Endothelial cell of hepatic sinusoid (primary cell): ENCODE measurements at regions not wholly inside any gene's neighbourhood (a gene's known extent, or its start where the extent isn't known, plus 50 kb on each side); places are given as distances from the start of the nearest gene placed in this dataset.

Experiments
- in situ Hi-C: cut with HindIII; loops from 2 replicates; pipeline ENCODE4 v1.10.0; 2017; ENCODE audit warnings: low sequenced_read_pairs

DNA sequence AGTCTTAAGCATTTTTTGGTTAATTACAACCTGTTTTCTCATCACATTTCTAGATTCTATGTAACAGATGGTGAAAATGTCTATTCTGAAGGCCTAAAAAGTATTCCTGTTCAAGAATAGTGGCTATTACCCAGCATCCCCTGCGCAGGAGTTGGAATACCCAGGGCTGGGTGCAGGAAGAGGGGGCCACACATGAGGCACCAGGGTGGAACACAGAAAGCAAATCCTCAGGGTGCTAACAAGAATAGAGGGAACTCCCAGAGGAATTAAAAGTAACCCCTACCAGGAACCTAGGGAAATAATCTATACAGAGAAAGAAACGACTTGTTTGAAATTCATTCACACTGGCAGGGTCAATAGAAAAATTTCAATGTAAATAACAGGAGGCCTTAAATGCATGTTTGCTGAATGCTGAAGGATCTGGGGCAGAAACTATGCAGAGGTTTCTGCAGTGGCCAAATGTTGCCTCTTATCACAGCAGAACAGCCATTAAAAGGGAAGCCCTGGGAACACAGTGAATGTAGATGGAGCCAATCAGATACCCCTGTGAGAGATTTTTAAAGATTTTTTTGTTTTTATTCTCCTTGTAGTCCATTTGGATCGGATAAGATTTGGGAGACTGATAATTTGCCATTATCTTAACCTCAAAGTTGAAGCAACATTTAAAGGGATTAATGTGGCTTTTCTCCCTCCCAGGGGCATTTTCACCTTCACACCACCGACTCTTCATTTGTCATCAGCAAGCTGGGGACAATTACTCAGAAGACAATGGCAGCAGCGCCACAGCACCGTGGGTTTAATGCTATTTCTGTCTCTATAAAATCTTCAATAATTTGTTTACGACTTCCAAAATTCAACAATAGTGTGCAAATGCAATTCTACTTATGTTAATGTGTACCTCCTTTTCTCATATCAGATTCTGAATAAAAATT lies 196.0 kb upstream of the PSMD7 start:
- in situ Hi-C loops, result no loop called here

DNA sequence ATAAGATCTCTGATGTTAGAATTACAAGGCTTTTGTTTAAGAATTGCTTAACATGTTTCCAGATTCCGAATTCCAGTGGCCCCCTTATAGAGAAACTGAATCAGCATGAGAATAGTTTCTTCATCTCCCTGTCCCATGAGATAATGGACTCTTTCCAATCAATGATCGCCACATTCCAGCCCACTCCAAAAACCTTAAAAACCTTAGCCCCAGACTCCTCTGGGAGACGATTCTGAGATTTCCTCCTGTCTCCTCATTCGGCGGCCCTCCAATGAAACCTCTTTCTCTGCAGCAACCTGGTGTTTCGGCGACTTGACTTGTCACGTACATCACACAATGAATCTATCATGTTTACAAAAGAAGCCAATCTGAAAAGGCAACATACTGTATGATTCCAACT lies 197.1 kb upstream of the PSMD7 start:
- in situ Hi-C loops, result no loop called here

DNA sequence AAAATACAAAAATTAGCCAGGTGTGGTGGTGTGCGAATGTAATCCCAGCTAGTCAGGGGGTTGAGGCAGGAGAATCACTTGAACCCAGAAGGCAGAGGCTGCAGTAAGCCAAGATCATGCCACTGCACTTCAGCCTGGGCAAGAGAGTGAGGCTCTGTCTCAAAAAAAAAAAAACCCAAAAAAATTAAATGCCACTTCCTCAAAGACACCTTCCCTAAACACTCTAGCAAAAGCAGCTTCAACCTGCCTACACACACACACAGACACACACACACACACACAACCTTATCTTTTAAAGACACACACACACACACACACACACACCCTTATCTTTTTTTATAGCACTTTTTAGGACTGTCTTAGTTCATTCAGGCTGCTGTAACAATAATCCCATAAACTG lies 201.7 kb upstream of the PSMD7 start:
- in situ Hi-C loops, result no loop called here

DNA sequence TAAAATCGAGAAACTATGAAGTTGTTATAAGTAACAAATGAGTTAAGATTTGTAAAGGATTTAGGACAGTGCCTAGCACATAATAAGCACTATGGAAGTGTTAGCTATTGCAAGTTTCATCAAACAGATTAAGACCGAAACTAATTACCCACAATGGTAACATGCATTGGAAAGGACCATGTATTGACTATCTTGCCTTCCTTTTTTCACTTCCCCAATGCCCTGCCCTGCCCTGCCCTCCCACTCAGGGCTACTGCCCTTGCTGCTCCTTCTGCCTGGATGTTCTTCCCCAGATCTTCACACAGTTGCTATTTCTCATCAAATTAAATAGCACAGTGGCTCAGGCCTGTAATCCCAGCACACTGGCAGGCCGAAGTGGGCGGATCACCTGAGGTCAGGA lies 202.1 kb upstream of the PSMD7 start:
- in situ Hi-C loops, result no loop called here

DNA sequence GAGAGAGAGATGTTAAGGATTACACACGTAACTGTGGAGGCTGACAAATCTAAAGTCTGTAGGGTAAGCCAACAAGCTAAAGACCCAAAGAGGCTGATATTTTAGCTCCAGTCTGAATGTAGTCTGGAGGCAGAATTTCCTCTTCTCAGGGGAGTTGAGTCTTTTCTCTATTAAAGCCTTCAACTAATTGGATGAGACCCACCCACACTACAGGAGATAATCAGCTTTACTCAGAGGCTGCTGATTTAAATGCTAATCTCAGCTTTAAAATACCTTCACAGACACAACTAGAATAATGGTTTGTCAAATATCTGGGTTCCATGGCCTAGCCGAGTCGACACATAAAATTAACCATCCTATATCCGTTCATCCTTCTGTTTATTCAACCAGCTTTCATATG lies 204.3 kb upstream of the PSMD7 start:
- in situ Hi-C loops, result no loop called here

DNA sequence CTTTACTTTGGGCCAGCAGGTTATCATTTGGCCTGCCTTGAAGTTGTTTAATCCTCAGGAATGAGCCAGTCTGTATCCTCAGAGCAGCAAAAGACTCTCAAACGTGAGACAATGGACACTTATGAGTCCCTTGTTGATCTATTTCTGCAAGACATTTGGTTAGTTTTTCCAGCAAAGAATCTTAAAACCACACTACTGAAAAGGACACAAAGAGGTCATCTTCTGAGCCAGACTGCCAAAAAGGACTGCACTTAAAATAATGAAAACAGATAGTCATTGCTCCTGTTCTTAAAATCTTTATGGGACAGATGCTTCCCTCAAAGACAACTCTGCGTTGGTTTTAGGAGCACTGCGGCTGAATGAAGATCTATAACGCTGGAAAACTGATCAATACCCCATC lies 205.7 kb upstream of the PSMD7 start:
- in situ Hi-C loops, result no loop called here

DNA sequence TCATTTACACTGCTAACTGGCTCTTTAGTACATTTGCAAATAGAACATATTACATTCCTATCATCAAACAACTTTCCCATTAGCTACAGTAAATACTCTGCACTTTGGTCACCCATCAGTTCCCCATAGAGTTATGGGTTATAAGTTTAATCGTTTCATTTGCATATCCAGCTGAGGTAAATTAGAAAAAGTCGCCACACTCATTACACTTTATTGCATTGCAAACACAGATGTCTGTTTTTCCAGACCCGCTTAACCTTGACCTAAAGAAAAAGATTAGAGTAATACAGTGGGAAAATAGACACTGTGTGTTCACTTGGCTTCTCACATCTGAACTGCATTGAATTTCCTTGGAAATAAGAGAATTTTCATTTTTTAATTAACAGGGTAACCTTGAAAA lies 213.1 kb upstream of the PSMD7 start:
- in situ Hi-C loops, result no loop called here

DNA sequence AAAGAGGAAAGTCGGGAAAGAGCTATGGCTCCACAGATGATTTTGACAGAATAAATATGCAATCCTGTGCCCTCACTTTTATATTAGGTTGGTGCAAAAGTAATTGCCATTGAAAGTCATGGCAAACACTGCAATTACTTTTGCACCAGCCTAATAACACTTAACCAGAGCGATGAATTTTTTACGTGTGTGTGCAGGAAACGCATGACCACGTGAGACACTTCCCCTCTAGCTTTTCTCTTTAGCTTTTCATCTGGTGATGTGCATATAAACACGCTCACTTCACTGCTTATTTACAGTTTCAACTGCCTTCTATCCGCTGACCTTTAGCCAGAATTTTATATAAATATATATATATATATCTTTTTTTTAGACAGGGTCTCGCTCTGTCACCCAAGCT lies 216.3 kb upstream of the PSMD7 start:
- in situ Hi-C loops, result no loop called here

DNA sequence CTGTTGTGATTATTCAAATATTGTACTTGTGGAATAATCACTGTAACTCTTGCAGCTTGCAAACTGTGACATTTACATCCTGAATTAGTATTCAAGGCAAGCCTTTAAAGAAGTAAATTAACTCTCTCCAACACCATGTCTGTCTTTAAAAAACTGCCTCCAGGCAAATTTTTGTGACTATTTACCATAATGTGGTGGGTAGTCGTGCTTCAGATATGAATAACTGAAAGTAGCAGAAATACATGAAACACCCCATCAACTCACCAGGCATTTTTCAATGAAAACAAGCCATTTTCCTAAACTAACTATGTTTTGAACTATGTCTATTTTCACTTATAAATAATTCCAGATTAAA lies 217.4 kb upstream of the PSMD7 start:
- in situ Hi-C loops, result no loop called here

DNA sequence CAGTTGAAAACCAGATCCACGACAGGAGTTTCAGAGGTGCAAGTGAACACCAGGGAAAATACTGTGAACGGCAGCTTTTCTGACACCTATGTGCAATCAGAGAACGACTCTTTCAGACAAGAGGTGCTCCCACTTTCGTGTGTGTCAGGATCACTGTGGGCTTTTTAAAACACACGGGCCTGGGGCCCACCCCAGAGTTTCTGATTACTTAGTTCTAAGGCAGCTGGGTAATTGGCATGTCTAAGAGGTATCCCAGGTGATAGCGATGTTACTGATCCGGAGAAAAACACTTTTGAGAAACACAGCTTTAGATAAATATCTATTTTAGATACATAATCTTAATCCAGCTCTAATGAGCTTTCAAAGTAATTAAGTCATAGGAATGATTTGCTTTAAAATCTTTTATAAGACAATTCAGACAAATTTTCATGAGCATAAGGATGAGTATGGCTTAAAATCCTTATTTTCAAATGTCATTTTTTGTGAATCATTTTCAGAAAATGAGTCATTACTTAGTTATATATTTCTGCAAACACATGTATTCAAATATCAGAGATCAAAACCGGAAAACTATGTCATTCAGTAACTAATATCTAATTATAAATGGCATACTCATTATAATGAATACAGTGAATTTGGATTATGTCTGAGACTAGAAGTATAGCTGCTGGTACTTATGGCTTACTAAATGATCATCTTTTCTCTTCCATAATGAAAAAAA lies 217.9 kb upstream of the PSMD7 start:
- in situ Hi-C loops, result no loop called here

DNA sequence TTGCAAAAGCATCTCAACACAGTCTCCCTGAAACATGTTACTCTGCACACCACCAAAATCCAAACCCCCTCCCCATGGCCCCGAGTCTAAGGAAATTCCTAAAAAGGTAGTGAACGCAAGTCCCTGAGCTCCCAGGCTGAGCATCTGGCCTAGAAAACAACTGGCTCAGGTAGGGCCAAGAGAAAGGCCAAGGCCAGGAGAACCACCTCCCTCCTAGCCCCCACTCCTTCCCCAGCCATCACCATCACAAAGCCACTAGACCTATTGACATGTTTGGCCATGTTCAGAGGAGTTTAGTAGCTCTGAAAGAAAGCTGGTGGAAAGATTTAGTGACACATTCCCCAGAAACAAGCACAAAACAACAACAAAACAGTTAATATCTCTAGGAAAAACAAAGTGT lies 220.0 kb upstream of the PSMD7 start:
- in situ Hi-C loops, result no loop called here

DNA sequence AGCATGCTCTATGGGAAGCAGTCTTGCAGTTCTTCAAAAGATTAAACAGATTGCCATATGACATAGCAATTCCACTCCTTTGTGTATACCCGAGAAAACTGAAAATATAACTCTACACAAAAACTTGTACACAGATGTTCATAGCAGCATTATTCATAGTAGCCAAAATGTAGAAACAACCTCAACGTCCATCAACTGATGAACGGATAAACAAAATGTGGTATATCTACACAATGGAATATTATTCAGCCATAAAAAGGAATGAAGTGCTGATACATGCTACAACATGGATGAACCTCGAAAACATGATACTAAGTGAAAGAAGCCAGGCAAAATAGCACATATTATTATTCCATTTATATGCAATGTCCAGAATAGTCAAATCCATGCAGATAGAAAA lies 221.2 kb upstream of the PSMD7 start:
- in situ Hi-C loops, result no loop called here

DNA sequence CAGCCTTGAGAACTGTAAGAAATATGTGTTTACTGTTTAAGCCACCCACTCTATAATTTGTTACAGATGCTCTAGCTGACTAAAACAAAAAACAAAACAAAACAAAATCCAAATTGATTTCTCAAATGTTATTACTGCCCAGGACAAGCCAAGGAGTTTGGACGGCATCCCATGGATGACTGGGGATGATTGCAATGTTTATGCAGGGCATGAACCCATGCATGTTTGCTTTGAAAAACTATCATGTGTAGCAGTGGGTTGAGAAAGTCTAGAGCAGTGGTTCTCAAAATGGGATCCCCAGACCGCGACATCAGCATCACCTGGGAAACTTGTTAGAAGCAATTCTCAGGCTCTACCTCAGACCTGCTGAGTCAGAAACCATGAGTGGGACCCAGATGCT lies 223.2 kb upstream of the PSMD7 start:
- in situ Hi-C loops, result no loop called here

DNA sequence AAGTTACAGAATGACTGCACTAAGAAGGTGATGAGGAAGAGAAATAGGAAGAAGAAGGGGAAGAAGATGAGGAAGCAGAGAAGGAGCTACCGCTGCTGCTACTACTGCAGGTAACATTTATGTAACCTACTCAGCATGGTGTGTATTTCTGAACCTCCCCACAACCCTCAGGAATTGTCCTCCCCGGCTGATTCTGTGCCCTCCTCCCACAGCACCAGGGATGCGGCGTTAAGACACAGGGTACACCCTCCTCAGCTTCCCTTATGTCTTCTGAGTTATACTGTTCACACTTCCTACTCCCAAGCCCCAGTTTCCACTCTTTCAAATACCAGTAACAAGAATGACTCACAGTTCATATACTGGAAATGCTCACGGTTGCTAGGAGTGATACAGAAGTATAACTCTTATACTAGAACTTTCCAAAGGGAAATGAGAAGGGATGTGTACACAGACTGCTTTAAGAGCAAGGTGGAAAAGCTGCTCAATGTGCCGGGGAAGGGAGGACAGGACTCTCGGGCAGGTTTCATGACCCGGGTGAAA lies 224.5 kb upstream of the PSMD7 start:
- in situ Hi-C loops, result no loop called here

DNA sequence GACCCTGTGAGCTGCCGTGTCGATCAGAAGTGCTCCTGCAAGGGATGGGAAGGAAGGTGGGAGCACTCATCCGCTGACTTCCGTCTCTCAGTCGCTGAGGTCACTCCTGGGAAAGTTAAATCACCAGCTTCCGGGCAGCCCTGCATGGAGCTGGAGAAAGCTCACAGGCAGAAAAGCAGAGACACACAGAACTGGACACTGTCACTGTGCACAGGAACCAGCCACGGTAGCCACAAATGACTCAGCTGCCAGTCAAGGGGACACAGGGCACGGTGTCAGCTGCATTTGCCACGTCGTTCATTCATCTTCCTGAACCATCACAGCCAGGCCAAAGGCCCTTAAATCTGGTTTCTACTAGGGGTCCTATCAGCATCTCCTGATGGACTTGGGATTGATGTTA lies 226.4 kb upstream of the PSMD7 start:
- in situ Hi-C loops, result no loop called here

DNA sequence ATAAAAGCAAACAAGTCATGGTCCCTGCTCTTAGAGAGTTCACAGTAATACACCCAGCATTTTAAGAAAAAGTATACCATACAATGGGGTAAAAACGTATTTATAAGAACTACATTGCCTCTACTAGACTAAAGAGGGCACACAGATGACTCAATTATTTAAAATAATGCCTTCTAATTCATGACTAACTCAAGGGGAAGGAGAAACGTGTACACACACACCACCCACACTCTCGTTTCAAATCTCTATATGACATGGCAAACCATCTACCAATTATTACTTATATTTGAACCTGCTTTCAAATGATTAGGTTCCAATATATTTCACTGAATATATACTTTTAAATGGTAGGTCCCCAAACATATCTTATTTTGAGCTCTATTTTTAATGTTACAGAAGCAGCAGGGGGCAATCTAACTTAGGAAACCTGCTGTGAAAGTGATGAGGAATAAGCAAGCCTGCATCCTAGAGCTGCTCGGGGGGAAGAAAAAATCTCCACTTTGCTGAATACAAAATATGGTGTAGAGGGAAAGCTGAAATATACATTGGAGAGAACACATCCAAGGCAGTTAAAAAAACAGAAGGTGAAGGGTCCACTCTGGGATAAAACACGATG lies 232.4 kb upstream of the PSMD7 start:
- in situ Hi-C loops, result no loop called here

DNA sequence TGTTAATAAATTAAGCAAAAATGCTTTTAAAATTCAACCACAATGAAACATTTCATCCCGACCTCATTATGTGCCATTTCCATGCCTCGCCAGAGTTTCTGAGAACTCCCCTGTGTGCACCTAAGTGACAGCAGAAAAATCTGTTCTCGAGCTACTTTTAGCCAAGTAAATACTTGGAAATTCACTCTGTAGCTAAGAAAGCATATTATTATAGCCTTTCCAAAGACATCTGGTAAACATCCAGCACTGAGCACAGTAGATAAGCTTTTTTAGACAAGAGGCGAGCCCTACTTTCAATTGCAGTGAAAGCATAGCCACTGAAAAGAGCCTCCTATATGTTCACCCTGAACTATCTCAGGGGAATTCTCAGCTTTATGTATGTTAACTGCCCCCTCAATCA lies 242.8 kb upstream of the PSMD7 start:
- in situ Hi-C loops, result no loop called here

DNA sequence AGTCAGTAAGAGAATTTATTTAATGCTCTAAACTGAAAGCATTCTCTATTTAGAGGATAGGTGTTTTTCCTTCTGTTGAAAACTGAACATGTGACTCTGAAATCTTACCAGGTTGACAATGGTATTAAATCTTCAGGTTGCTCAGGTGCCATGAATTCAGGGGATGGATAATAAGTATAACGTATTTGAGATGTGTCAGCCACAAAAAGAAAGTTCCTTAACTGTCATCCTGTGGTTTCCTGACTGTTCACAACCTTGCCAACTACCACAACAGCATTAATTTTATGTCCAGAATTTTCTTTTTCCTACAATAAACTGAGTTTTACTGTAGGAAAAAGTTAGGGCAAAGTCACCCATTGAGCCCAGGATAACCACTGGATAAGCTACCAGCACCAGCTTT lies 243.3 kb upstream of the PSMD7 start:
- in situ Hi-C loops, result no loop called here

DNA sequence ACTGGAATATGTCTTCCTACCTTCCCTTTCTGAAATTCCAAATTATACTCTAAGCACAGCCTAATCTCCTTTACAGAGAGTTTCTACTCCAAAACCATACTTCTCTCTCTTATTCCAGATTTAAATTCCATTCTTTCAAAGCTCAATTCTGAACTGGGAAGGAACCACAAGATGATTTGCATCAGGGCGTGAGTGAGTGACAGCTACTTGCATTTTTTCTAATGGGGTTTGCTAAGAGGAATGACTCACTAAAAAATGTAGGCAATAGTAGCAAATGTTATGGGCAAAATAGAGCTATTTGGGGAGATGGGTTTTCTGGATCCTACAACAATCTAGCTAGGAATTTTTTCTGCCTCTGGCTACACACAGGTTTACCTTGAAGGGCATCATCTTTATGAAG lies 244.6 kb upstream of the PSMD7 start:
- in situ Hi-C loops, result no loop called here

DNA sequence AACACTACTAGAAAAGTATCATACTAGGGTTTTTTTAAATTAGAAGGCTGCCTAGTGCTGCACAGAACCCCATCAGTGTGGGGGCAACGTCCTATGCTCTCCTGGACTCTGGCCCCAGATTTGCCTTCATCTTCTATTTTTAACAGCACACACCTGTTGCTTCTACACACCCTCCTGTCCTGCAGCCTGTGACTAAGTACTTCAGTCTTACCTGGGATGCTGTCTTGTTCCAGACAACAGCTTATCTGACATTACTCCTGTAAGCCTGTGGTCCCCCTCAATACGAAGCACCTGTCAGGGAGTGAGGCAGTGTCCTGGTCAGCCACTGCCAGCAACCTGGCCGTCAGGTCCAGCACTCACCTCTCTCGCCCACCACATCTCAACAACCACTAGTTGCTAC lies 247.6 kb upstream of the PSMD7 start:
- in situ Hi-C loops, result no loop called here

DNA sequence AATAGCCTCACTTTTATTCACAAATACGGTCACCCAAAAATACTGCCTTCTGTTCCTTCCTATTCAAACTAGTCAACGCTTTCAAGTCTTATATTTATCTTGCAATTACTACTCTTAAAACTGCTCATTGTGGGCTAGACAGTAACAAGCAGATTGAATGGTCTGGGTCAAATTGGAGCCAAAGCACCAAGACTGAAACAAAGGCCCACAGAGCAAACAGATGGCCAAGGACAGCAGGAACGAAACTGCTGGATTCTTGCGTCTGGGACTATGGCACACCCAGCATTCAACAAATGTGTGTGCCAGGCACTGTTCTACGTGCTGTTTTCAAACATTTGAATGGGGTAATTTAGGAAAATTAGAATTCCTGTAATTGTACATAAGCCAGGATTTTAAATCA lies 250.1 kb upstream of the PSMD7 start:
- in situ Hi-C loops, result no loop called here

DNA sequence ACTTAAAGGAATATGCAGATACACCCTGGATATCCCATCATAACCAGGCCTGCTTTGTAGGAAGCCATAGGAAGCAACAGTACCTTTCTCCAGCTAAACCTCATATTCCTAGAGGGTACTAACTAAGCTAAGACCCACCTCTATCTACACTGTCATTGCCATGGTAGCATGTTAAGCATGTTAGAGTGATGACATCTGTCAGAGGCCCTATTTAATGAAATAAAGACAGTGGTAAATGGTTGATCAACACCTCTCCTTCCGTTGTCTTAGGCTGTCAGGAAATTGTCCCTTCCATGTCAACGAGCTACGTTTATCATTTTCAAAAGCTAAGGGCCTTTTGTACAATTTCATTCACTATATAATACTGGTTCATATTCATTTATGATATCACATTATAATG lies 251.1 kb upstream of the PSMD7 start:
- in situ Hi-C loops, result no loop called here
